A673 (cell line): ENCODE measurements at regions not wholly inside any gene's neighbourhood (a gene's known extent, or its start where the extent isn't known, plus 50 kb on each side); places are given as distances from the start of the nearest gene placed in this dataset.

Experiments
- EZH2 ChIP-seq: fragments of 200-600 bp; sonication (generic); IDR thresholded peaks from 2 replicates; pipeline ENCODE4 v1.6.1; 2017; ENCODE audit warnings: borderline replicate concordance, low read depth, mild to moderate bottlenecking, mixed read lengths, antibody characterized with exemption, low read length; ENCODE audit not compliant: poor library complexity, severe bottlenecking
- TF ChIP-seq, protein P1 (sequence below): fragments of 300-800, 200-600 bp; sonication (generic); conservative IDR thresholded peaks from 2 replicates; pipeline ENCODE4 v1.5.1; 2017; ENCODE audit warnings: low read depth, mild to moderate bottlenecking, antibody characterized with exemption, low read length, moderate library complexity, mixed read lengths

- TF ChIP-seq, protein P1, sequence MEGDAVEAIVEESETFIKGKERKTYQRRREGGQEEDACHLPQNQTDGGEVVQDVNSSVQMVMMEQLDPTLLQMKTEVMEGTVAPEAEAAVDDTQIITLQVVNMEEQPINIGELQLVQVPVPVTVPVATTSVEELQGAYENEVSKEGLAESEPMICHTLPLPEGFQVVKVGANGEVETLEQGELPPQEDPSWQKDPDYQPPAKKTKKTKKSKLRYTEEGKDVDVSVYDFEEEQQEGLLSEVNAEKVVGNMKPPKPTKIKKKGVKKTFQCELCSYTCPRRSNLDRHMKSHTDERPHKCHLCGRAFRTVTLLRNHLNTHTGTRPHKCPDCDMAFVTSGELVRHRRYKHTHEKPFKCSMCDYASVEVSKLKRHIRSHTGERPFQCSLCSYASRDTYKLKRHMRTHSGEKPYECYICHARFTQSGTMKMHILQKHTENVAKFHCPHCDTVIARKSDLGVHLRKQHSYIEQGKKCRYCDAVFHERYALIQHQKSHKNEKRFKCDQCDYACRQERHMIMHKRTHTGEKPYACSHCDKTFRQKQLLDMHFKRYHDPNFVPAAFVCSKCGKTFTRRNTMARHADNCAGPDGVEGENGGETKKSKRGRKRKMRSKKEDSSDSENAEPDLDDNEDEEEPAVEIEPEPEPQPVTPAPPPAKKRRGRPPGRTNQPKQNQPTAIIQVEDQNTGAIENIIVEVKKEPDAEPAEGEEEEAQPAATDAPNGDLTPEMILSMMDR = no peak
- no peak for TF ChIP-seq EZH2
Measured at GRCh38 chrX:110454336-110454735, 95.7 kb downstream of the RTL9 start.
